ENCODE measurements at regions not wholly inside any gene's neighbourhood (a gene's known extent, or its start where the extent isn't known, plus 50 kb on each side); places are given as distances from the start of the nearest gene placed in this dataset.
"Not testable (repeated sequence)": the region's sequence is repeated elsewhere in the genome, so short reads cannot be mapped to it uniquely, and the experiment has no call there.

DNA sequence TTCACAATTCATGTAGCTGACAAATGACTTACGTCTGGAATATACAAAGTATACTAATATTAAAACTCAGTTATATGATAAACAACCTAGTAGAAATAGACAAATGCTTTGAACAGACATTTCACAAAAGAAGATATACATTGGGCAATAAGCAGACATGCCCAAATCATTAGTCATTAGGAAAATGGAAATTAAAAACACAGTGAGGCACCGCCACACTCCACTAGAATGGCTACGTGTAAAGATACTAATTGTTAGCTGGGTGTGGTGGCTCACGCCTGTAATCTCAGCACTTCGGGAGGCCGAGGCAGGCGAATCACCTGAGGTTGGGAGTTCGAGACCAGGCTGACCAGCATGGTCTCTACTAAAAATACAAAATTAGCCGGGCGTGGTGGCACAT lies 248.9 kb upstream of the TMEM132C start:
- H3K4me3 ChIP-seq = no peak overlapping the region
- no peak overlapping the region for H3K27ac ChIP-seq

DNA sequence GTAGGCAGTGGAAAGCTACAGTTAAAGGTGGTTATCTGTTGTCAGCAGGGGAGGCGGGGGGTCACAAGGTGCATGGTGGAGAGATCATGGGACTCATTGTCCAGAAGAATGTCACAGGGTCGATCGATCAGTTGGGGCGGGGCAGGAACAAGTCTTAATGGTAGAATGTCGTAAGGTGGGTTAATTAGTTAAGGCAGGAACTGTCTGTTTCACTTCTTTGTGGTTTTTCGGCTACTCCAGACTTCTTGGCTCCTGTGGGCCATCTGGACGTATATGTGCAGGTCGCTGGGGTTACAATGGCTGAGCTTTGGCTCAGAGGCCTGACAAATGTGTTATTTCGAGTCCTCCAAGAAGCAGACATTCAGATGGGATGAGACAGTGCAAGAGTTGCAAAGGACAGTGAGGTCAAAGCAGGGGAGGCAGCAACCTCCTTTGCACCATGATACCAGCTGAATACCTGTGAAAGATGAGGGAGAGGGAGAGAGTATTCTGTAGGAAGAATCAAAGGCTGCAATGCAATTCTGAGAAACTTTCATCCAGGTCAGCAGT lies 246.9 kb upstream of the TMEM132C start:
- no peak overlapping the region for H3K27ac ChIP-seq
- no peak overlapping the region for H3K4me3 ChIP-seq

DNA sequence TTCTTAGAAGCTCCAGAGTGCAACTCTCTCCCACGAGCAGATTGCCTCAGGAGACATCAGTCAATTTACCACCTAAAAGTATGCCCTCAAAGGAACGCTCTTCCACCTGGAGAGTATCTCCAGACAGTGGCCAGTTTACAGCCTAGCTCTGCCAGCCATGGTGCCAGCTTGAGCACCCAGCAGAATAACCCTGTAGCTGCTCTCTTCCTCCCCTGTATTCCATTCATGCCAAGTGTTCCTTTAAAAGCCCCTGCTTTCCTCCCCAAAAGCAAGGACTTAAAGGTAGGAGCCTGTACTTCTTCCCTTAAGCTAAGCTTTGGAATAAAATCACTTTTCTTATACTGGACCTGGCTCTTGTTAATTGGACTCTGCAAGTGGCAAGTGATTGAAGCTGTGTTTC lies 245.4 kb upstream of the TMEM132C start:
- Histone ChIP-seq H3K27ac (no peak overlapping the region), H3K4me3 (no peak overlapping the region)

DNA sequence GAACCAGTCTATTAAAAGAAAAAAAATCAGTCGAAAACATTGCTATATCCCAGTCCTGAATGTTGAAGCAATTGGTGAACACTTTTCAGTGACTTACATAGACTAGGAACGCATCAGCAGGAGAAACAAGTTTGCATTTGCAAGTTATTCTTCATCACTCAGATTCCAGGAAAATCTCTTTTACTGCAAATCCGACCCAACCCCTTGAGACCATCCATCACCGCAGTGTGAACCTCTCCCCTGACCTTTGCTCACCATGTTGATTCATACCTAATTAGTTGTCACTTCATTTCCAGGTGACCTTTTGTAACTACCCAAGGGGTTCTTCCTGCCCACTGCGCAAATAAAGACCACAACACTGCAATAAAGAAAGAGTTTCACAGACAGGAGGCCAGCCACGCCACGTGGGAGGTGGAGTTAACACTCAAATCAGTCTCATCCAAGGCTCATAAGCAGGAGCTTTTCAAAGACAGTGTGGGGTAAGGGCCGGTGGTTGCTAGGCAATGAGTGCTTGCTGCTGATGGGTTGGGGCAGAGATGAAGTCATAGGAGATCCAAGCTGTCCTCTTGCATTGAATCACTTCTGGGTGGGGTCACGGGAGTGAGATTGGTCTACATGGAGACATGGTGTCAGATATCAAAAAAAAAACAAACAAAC lies 241.3 kb upstream of the TMEM132C start:
- H3K4me3 ChIP-seq = no peak overlapping the region
- no peak overlapping the region for H3K27ac ChIP-seq

DNA sequence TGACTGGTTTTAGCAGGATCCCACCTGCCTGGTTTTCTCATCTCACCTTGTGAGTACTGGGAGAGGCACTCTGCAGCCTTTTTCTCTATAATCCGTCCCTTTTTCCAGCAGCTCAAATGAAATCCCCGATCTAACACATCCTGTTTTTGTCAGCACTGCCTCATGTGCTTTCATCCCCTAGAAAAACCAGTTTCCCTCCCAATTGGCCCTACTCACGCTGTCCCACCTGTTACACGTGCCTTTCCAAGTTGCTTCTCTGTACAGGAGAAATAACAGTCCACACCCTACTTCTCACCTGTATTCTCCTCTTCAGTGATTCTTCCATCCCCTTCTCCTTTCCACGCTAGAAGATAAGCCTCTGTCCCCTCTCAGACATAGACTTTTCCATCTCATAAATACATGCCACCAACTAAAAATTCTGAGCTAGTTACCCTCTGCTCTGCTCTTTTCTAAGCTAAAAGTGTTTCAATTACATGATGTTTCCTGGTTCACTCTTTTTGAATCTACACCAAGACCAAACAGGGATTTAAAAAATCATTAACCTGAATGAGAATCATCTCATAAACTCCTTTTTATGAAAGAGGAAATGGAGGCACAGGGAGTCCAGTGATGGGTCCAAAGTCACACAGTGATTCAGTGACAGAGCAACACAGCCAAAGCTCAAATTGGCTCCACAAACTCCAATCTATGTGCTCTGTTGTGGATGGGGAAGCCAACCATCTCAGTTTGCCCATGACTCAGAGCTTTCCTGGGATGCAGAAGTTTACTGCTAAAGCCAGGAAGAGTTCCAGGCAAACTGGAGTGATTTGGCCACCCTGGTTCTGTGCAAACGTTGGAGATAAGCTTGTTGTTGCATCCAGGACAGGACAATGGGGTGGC lies 240.0 kb upstream of the TMEM132C start:
- no peak overlapping the region for H3K4me3 ChIP-seq
- H3K27ac ChIP-seq = no peak overlapping the region

DNA sequence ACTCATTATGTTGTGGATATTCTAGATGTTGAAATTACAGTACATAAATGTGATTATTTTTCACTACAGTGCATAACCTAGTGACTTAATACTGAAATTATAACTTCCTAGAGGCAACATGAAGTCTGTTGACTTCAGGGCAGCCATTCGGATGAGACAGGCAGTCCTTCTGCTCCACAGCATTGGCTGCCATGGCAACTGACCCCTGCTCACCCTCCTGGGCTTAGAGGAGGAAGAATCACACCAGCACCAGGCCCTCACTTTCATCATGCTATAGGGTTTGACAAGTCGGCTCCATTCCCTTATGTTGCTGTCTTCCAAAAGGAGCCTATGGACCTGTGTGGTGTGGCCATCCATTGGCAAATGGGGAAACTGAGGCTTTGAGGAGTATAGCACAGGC lies 233.5 kb upstream of the TMEM132C start:
- H3K4me3 ChIP-seq = no peak overlapping the region
- no peak overlapping the region for H3K27ac ChIP-seq

DNA sequence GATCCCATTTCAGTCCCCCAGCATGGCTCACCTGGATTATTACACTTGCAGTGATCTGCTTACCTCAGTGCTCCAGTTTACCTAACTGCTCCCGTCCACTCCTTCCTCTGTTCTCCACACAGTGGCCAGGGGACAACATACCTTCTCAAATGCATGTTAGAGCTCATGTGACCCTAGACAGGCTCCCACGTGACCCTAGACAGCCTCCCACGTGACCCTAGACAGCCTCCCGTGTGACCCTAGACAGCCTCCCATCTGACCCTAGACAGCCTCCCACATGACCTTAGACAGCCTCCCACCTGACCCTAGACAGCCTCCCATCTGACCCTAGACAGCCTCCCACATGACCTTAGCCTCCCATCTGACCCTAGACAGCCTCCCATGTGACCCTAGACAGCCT lies 226.0 kb upstream of the TMEM132C start:
- Histone ChIP-seq H3K27ac (no peak overlapping the region), H3K4me3 (no peak overlapping the region)

DNA sequence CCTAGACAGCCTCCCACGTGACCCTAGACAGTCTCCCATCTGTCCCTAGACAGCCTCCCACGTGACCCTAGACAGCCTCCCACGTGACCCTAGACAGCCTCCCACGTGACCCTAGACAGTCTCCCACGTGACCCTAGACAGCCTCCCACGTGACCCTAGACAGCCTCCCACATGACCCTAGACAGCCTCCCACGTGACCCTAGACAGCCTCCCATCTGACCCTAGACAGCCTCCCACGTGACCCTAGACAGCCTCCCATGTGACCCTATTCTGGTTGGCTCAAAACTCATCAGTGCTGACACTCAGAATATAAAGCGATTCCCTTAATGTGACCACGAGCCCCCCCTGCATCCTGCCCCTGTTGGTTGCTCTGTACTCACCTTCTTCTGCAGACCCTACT lies 224.7 kb upstream of the TMEM132C start:
- H3K27ac ChIP-seq, H3K4me3 ChIP-seq: not testable (repeated sequence)

DNA sequence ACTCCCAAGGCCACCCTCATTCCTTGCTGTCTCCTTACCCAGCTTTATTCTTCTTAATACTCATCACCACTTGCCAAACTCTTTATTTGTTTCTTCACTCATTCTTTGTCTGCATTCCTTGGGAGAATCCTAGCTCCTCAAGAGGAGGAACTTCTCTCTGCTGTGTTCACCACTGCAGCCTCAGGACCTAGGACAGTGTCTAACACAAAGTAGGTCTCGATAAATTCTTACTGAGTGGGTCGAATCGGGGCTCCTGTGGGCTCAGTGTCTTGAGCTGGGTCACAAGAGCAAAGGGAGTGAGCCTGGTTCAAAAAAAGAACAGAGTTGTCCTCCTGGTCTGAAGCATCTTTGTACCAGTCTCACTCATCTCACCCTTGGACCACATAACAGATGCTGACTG lies 224.1 kb upstream of the TMEM132C start:
- no peak overlapping the region for H3K27ac ChIP-seq
- no peak overlapping the region for H3K4me3 ChIP-seq

DNA sequence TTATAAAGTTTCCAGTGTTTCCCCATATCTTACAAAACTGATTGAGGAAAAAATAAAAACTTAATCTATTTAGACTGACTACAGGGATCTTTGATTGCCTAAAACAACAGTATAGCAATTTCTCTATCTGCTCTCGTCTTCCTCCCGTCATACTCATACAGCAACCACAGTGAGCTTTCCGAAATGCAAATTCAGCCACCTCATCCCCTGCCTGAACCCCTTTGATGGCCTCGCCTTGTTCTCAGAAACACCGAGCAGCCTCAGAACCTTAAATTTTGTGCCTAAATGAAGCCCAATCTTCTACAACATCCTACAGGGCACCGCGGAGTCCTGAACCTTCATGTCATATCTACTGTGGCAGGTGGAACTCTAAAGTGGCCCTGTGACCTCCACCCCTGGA lies 223.7 kb upstream of the TMEM132C start:
- H3K27ac ChIP-seq = no peak overlapping the region
- no peak overlapping the region for H3K4me3 ChIP-seq

DNA sequence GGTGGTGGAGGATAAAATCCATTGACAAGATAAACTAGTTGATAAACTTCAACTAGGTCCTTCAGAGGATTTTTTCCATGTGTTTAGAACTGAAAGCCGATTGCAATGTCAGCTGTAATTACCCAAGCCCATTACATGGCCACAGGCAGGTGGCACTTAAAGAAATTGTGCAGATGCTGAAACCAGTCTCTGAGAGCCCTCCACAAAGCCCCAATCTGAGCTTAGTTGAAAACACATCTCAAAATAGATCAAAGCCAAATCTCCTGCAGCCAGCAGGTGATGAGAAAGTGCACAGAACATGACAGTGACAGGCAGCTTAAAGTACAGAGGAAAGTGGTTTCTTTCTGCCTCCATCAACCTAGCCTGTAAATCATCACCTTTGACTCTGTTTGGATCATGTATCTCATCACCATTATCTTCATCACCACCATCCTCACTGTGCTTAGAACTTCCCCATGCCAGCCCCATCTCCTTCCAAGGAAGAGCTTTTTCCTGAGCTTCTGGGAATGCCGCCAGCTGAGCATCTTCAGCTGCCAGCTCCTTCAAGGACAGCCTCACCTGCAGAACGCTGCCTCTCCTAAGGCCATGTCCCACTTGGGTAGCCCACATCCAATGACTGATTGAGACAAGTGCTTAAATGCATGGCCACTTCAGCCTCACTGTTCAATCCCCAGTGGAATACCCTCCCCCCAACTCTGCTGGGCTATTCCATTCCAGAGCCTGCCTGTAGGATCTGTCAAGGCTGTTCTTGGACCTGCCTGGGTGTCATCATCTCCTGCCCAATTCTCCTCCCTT lies 219.5 kb upstream of the TMEM132C start:
- H3K27ac ChIP-seq = no peak overlapping the region
- no peak overlapping the region for H3K4me3 ChIP-seq

DNA sequence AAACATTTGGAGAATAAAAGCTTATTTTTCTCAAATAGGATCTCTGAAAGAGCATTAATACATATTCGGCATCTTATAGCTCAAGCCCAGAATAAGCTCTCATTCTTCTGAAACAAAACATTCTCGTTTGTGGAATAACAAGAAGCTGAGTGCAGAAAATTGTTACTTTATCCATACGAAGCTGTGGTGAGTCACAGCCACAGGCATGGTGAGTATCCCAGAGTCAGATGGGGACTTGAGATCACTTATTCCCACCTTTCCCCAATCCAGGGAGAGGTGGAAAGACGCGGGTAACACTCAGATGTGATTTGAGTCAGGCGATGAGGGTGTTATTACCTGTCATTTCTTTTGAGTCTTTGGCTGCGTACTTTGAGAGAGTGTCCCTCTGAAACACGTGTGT lies 214.6 kb upstream of the TMEM132C start:
- Histone ChIP-seq H3K27ac (no peak overlapping the region), H3K4me3 (no peak overlapping the region)

DNA sequence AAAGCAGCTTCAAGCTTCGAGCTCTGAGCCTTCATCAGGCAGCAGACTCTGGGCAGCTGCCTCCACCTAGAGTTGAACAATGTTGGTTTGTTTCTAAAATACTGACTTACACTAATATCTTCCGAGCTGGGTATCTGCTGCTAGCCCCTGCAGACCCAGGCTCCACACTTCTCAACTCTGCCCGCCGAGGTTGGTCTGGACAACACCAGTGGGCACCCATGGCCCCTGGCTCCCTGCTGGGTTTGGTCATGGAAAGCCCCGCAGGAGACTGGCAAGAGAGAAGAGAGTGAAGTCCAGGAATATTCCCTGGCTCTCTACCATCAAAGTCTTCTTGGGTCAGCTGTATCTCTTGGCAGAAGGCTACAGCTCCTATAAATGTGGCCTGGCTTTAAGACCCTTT lies 214.2 kb upstream of the TMEM132C start:
- no peak overlapping the region for H3K27ac ChIP-seq
- no peak overlapping the region for H3K4me3 ChIP-seq

DNA sequence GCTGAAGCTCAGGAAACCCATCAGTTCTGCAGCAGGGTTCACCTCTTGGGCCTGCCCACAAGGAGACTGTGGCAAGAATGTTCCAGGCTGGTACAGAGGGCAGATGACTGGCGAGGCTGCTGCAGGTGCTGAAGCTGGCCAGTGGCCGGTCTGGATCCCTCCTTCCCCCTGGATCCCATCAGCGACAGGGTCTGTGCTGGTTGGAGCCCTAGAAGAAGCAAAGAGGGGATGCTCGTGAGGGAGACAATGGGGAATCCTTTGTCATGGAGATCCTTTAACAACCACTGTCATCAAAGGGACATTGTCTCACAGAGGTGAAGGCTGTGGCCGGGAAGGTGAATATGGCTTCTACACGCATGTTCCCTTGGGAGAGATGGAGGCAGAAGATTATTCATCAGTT lies 211.4 kb upstream of the TMEM132C start:
- H3K27ac ChIP-seq = no peak overlapping the region
- H3K4me3 ChIP-seq = no peak overlapping the region

DNA sequence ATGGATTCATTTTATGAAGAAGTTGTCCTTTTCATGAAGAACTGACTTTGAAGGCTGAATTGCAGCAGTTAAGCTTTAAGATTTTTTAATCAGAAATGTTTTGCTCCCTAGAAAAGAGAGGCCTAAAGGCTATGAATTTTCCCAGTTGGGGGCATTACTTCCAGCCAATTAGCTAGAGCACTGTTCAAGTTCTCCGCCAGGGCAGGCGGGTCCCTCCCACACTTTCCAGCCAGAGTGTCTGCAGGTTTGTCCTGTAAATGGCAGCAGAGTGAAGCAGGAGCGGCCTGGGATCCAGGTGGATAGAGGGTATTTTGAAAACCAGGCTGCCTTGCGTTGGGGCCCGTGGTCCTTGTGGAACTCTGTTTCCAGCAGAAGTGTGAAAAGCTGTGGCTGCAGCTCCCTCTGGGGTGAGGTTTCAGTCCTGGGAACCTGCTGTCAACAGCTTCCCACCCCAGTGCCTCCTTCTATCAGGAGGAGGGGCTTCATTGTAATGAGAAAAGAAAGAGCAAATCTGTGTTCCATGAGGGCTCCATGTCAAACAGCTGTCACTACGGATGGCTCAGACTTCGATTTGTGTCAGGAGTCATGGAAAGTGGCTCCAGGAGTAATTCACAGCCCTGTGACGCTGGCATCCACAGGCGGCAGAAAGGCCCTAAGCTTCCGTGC lies 210.7 kb upstream of the TMEM132C start:
- Histone ChIP-seq H3K4me3 (no peak overlapping the region), H3K27ac (no peak overlapping the region)

DNA sequence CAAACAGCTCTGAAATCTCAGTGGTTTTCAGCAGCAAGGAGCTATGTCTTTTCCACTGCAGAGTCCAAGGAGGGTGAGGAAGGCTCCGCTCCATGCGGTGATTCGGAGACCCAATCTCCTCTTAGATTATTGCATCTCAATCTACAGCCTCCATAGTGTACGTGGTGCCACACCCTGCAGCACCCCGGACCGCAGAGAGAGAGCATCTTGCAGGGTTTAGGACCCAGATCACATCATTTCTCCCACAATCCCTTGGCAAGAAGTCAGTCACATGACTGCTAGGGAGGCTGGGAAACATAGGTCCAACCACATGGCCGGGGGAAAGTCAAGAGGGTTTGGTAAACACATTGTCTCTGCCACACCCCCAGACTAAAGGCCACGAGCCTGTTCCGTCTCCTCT lies 209.4 kb upstream of the TMEM132C start:
- Histone ChIP-seq H3K4me3 (no peak overlapping the region), H3K27ac (no peak overlapping the region)

DNA sequence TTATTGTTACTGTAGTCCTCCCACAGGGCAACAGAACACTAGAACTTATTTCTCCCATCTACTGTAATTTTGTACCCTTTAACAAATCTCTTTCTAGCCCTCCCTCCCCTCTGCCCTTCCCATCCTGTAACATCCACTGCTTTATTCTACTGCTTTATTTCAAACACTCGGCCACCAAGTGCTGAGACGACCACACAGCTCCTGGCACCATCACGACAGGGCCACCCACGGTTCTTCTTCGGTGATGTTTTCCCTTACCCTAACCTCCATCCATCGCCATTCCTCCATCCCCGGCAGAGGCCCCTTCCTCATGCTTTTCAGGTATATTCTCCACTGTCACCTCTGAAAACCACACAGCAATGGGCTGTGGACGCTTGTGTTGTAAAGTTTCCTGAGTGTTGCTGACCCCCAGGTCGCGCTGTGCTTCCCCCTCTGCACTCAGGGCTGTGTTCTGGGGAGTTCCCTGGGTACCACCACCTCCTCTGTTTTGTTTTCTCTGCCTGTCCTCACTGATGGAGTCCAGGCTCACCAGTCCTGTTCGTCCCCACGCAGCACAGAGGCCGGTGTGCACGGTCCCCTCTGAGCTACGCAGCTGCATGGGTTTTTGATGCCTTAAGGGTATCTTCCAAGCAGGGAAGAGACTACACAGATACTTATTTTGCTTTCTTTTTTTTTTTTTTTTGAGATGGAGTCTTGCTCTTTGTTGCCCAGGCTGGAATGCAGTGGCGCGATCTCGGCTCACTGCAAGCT lies 207.2 kb upstream of the TMEM132C start:
- no peak overlapping the region for H3K4me3 ChIP-seq

DNA sequence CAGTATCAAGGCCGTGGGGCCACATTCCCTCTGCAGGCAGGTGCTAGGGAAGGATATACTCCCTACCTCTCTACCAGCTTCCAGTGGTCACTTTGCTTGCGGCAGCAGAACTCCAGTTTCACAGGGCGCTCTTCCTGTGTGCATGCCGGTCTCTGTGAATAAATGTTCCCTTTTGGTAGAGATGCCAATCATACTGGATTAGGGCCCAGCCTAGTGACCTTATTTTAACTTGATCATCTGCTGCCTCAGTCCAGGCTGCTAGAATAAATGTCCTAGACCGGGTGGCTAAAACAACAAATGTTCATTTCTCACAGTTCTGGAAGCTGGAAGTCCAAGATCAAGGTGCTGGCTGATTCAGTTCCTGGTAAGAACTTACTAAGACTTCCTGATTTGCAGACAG lies 198.8 kb upstream of the TMEM132C start:
- no peak overlapping the region for H3K4me3 ChIP-seq
- no peak overlapping the region for H3K27ac ChIP-seq

More for the DNA sequence above, 207.2 kb upstream of the TMEM132C start:
- H3K27ac ChIP-seq = no peak overlapping the region

DNA sequence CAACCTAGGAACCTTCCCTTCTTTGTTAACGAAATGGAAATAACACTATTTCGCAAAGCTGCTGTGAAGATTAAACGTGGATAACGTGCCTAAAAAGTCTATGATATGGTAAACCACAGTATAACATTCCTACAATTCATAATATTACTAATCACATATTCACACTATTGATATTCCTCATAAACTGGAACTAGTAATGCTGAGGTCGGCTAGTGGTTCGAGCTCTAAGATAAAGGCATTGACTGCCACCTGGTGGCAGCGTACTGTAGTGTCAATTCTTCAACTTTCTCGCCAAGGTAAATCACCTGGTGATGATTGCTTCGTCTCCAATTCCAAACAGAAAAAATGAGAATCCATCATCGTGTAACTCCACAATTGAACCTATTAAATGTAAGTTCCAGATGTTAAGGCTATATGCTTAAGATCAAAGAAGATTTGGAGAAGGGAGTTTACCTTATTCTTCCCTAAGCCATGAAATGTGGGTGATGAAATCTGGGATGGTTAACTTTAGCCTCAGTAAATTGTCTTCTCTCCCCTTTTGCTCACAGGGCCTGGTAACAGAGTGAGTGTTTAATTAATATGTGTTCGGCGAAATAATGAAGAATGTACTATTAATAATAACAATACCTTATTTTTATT lies 197.5 kb upstream of the TMEM132C start:
- H3K27ac ChIP-seq = no peak overlapping the region
- no peak overlapping the region for H3K4me3 ChIP-seq

Data from skin epidermis (tissue), 12 donors.